Calu3 (cell line): ENCODE measurements at regions not wholly inside any gene's neighbourhood (a gene's known extent, or its start where the extent isn't known, plus 50 kb on each side); places are given as distances from the start of the nearest gene placed in this dataset.

Experiments used
- BruUV-seq: library from RNA; stranded (reverse); fragments of 400-500 nt; replicated peaks from 2 replicates; lab custom pipeline; 2021; lab: Mats Ljungman, UMichigan
- CTCF ChIA-PET: fragments of 300-600 bp; sonication (Branson Sonifier 250); formaldehyde crosslinking; loops from one replicate; lab custom pipeline; 2022; ENCODE audit warnings: antibody characterized with exemption; lab: Charles Lee
- DNase-seq: peaks from one replicate; pipeline ENCODE4 v3.0.0; 2022
- H3K27ac Mint-ChIP-seq: one replicate; pipeline ENCODE4 v1.8.0; 2022; ENCODE audit warnings: mixed read lengths; ENCODE audit not compliant: unreplicated experiment
- H3K27me3 Mint-ChIP-seq: one replicate; pipeline ENCODE4 v1.8.0; 2022; ENCODE audit warnings: mixed read lengths; ENCODE audit not compliant: unreplicated experiment
- H3K36me3 Mint-ChIP-seq: one replicate; pipeline ENCODE4 v1.8.0; 2022; ENCODE audit warnings: mild to moderate bottlenecking, moderate library complexity, mixed read lengths; ENCODE audit not compliant: insufficient read depth, unreplicated experiment
- H3K4me1 Mint-ChIP-seq: one replicate; pipeline ENCODE4 v1.8.0; 2022; ENCODE audit warnings: mild to moderate bottlenecking, low read depth, mixed read lengths; ENCODE audit not compliant: unreplicated experiment
- H3K4me3 Mint-ChIP-seq: one replicate; pipeline ENCODE4 v1.8.0; 2022; ENCODE audit warnings: mild to moderate bottlenecking, low read depth, moderate library complexity, mixed read lengths; ENCODE audit not compliant: unreplicated experiment
- H3K9me3 Mint-ChIP-seq: one replicate; pipeline ENCODE4 v1.8.0; 2022; ENCODE audit warnings: low read depth, mixed read lengths; ENCODE audit not compliant: unreplicated experiment
- CTCF ChIP-seq: fragments of 200-600 bp; IDR thresholded peaks from one replicate; pipeline ENCODE4 v1.8.0; 2022; ENCODE audit warnings: antibody characterized with exemption; ENCODE audit not compliant: unreplicated experiment
- intact Hi-C: fragments of 100-400 bp; cut with micrococcal nuclease; formaldehyde crosslinking; loops from one replicate; pipeline ENCODE4 v1.10.0; 2022; ENCODE audit not compliant: unreplicated experiment

GRCh38 chr15:88739541-88739940 lies 63.7 kb upstream of the ACAN start:
- no peak for TF ChIP-seq CTCF
- no peaks in the 10 kb centered on the region for H3K4me1 Mint-ChIP-seq
- H3K36me3 Mint-ChIP-seq = no peaks in the 10 kb centered on the region
- H3K4me3 Mint-ChIP-seq = no peak overlapping the region
- intact Hi-C loops = no loop called here
- no peaks in the 10 kb centered on the region for H3K9me3 Mint-ChIP-seq
- H3K27ac Mint-ChIP-seq = no peak overlapping the region
- BruUV-seq = no TSS peak
- H3K27me3 Mint-ChIP-seq = peaks cover 76% of the 10 kb centered on the region
- CTCF ChIA-PET = no interaction called here
- no peak for DNase-seq

- CTCF ChIA-PET = no interaction called here
- Mint-ChIP-seq H3K9me3 (no peaks in the 10 kb centered on the region), H3K4me3 (no peak overlapping the region), H3K27me3 (peaks cover 82% of the 10 kb centered on the region), H3K4me1 (no peaks in the 10 kb centered on the region), H3K36me3 (no peaks in the 10 kb centered on the region), H3K27ac (no peak overlapping the region)
- no peak for TF ChIP-seq CTCF
- intact Hi-C loops = no loop called here
- no TSS peak for BruUV-seq
- no peak for DNase-seq
Observed at GRCh38 chr15:88740356-88740755, 62.9 kb upstream of the ACAN start.

- no peak overlapping the region for H3K27ac Mint-ChIP-seq
- H3K27me3 Mint-ChIP-seq = peaks cover 82% of the 10 kb centered on the region
- TF ChIP-seq CTCF = no peak
- H3K9me3 Mint-ChIP-seq = no peaks in the 10 kb centered on the region
- peaks cover 6% of the 10 kb centered on the region for H3K4me1 Mint-ChIP-seq
- H3K36me3 Mint-ChIP-seq = no peaks in the 10 kb centered on the region
- intact Hi-C loops = no loop called here
- DNase-seq = no peak
- CTCF ChIA-PET = no interaction called here
- BruUV-seq = no TSS peak
- H3K4me3 Mint-ChIP-seq = no peak overlapping the region
Observed at GRCh38 chr15:88741046-88741445, 62.2 kb upstream of the ACAN start.

- Mint-ChIP-seq H3K4me3 (no peak overlapping the region), H3K4me1 (peaks cover 6% of the 10 kb centered on the region), H3K36me3 (no peaks in the 10 kb centered on the region), H3K9me3 (no peaks in the 10 kb centered on the region), H3K27me3 (peaks cover 82% of the 10 kb centered on the region), H3K27ac (no peak overlapping the region)
- intact Hi-C loops = no loop called here
- CTCF ChIA-PET = no interaction called here
- DNase-seq = no peak
- TF ChIP-seq CTCF = no peak
- no TSS peak for BruUV-seq
Observed at GRCh38 chr15:88741671-88742070, 61.6 kb upstream of the ACAN start.
